ENCODE measurements at regions not wholly inside any gene's neighbourhood (a gene's known extent, or its start where the extent isn't known, plus 50 kb on each side); places are given as distances from the start of the nearest gene placed in this dataset.

DNA sequence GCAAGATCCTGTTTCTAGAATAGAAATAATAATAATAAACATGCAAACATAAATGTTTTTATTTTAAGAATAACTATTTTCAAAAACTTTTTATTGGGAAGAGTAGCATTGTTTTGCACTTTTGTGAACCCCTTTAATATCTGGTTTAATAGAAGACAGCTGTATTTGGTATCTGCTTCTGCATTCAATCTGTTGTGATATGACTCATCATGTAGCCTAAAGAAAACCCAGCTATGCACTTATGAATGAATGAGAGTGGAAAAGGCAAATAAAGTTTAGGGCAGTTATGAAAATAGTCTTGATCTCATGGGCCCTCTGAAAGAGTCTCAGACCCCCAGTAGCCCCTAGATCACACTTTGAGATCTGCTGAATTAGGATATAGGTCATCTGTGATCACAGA lies 100.4 kb upstream of the PPP2R3A start:
- no peak for TF ChIP-seq CTCF (conservative IDR thresholded peaks at IDR 0.05; ENCODE audit: low read depth, low read length)
- H3K4me3 ChIP-seq (ENCODE audit: low read depth, low read length), result no peak overlapping the region
- DNase-seq (ENCODE audit: low read depth), result no peak

GRCh38 chr3:135865553-135865952 lies 100.0 kb upstream of the PPP2R3A start:
- no peak for DNase-seq (ENCODE audit: low read depth)
- H3K4me3 ChIP-seq (ENCODE audit: low read depth, low read length), result no peak overlapping the region
- no peak for TF ChIP-seq CTCF (conservative IDR thresholded peaks at IDR 0.05; ENCODE audit: low read depth, low read length)

- H3K4me3 ChIP-seq (ENCODE audit: low read depth, low read length), result no peak overlapping the region
- DNase-seq (ENCODE audit: low read depth), result no peak
- no peak for TF ChIP-seq CTCF (conservative IDR thresholded peaks at IDR 0.05; ENCODE audit: low read depth, low read length)
Measured at GRCh38 chr3:135867911-135868310, 97.6 kb upstream of the PPP2R3A start.

- H3K4me3 ChIP-seq (ENCODE audit: low read depth, low read length), result no peak overlapping the region
- no peak for TF ChIP-seq CTCF (conservative IDR thresholded peaks at IDR 0.05; ENCODE audit: low read depth, low read length)
Measured at GRCh38 chr3:135868801-135869200, 96.7 kb upstream of the PPP2R3A start.

GRCh38 chr3:135869439-135870105 lies 96.0 kb upstream of the PPP2R3A start:
- H3K4me3 ChIP-seq (ENCODE audit: low read depth, low read length), result no peak overlapping the region
- no peak for TF ChIP-seq CTCF (conservative IDR thresholded peaks at IDR 0.05; ENCODE audit: low read depth, low read length)
- no peak for DNase-seq (ENCODE audit: low read depth)

More at GRCh38 chr3:135868801-135869200, 96.7 kb upstream of the PPP2R3A start:
- no peak for DNase-seq (ENCODE audit: low read depth)

GRCh38 chr3:135871311-135871710 lies 94.2 kb upstream of the PPP2R3A start:
- TF ChIP-seq CTCF (conservative IDR thresholded peaks at IDR 0.05; ENCODE audit: low read depth, low read length), result no peak
- no peak for DNase-seq (ENCODE audit: low read depth)
- no peak overlapping the region for H3K4me3 ChIP-seq (ENCODE audit: low read depth, low read length)

DNA sequence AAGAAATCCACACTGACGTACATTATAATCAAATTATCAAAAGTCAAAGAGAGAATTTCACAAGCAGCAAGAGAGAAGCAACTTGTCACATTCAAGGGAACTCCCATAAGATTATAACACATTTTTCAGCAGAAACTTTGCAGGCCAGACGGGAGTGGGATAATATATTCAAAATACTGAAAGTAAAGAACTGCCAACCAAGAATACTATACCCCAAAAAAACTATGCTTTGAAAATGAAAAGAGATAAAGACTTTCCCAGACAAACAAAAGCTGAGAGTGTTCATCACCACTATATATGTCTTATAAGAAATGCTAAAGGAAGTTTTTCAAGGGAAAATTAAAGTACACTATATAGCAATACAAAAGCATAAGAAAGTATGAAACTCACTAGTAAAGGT lies 91.5 kb upstream of the PPP2R3A start:
- DNase-seq (ENCODE audit: low read depth), result no peak
- no peak for TF ChIP-seq CTCF (conservative IDR thresholded peaks at IDR 0.05; ENCODE audit: low read depth, low read length)
- no peak overlapping the region for H3K4me3 ChIP-seq (ENCODE audit: low read depth, low read length)
